HEK293 (cell line): ENCODE measurements at regions not wholly inside any gene's neighbourhood (a gene's known extent, or its start where the extent isn't known, plus 50 kb on each side); places are given as distances from the start of the nearest gene placed in this dataset.

Experiments
- CTCF ChIA-PET: fragments of 350-600 bp; formaldehyde crosslinking; extraction: SDS; loops from one replicate; lab custom pipeline; 2021; ENCODE audit warnings: antibody characterized with exemption; lab: Yijun Ruan, JAX
- POLR2A ChIA-PET: fragments of 300-600 bp; formaldehyde crosslinking; extraction: SDS; loops from one replicate; lab custom pipeline; 2020; ENCODE audit warnings: antibody characterized with exemption, inconsistent platforms; lab: Yijun Ruan, JAX
- H3K27ac ChIP-seq: fragments of 200-500 bp; sonication (Bioruptor generic); 2 replicates; pipeline ENCODE4 v1.5.1; 2014; ENCODE audit warnings: low read depth, low read length, control low read depth, inconsistent platforms; ENCODE audit errors: extremely low read depth
- H3K36me3 ChIP-seq, 2 experiments: fragments of 200-500 bp in 1 of 2; sonication (Bioruptor generic) in 1 of 2; 1 replicate in 1 of 2; 2 replicates in 1 of 2; pipeline ENCODE4 v1.5.1; 2014 to 2017; ENCODE audit warnings: inconsistent platforms in 2 of 2, low read length in 2 of 2; ENCODE audit not compliant: control insufficient read depth in 2 of 2, insufficient read depth in 1 of 2
- H3K4me1 ChIP-seq: fragments of 200-500 bp; sonication (Bioruptor generic); 2 replicates; pipeline ENCODE4 v1.5.1; 2014; ENCODE audit warnings: mild to moderate bottlenecking, low read length, inconsistent platforms; ENCODE audit not compliant: control insufficient read depth, insufficient read depth
- H3K4me3 ChIP-seq: 2 replicates; pipeline ENCODE4 v1.5.1; 2011; ENCODE audit warnings: low read depth, mild to moderate bottlenecking, control low read depth, low read length, moderate library complexity
- H3K9me3 ChIP-seq: fragments of 200-500 bp; sonication (Bioruptor generic); 2 replicates; pipeline ENCODE4 v1.5.1; 2014; ENCODE audit warnings: low read depth, low read length, inconsistent platforms; ENCODE audit not compliant: control insufficient read depth, insufficient read depth
- BCL6B ChIP-seq: fragments of 450-650 bp; formaldehyde crosslinking; IDR thresholded peaks from 2 replicates; pipeline ENCODE4 v1.5.1; 2017; ENCODE audit warnings: missing biosample characterization, missing genetic modification characterization
- ELK4 ChIP-seq: IDR thresholded peaks from 2 replicates; pipeline ENCODE4 v1.6.1; 2011; ENCODE audit warnings: mild to moderate bottlenecking, low read depth, low read length, borderline replicate concordance
- GLI2 ChIP-seq: fragments of 450-650 bp; formaldehyde crosslinking; IDR thresholded peaks from 2 replicates; pipeline ENCODE4; 2017; ENCODE audit warnings: missing biosample characterization, missing genetic modification characterization, low read depth, borderline replicate concordance
- GLIS2 ChIP-seq: fragments of 450-650 bp; formaldehyde crosslinking; IDR thresholded peaks from 2 replicates; pipeline ENCODE4 v1.5.1; 2016; ENCODE audit warnings: missing biosample characterization, missing genetic modification characterization
- IKZF3 ChIP-seq: fragments of 450-650 bp; IDR thresholded peaks from 2 replicates; pipeline ENCODE4 v1.5.0; 2018; ENCODE audit warnings: missing biosample characterization, mild to moderate bottlenecking, missing genetic modification characterization, moderate library complexity
- PATZ1 ChIP-seq: fragments of 450-650 bp; formaldehyde crosslinking; IDR thresholded peaks from 2 replicates; pipeline ENCODE4 v1.5.1; 2016; ENCODE audit warnings: missing biosample characterization, missing genetic modification characterization
- SP7 ChIP-seq: fragments of 450-650 bp; formaldehyde crosslinking; IDR thresholded peaks from 2 replicates; pipeline ENCODE4 v1.5.1; 2016; ENCODE audit warnings: missing biosample characterization, missing genetic modification characterization
- TRIM28 ChIP-seq: IDR thresholded peaks from 2 replicates; pipeline ENCODE4 v1.6.1; 2011; ENCODE audit warnings: low read length, control low read depth, borderline replicate concordance
- ZBTB17 ChIP-seq: fragments of 450-650 bp; formaldehyde crosslinking; IDR thresholded peaks from 2 replicates; pipeline ENCODE4 v1.5.1; 2016; ENCODE audit warnings: missing biosample characterization, missing genetic modification characterization
- ZBTB21 ChIP-seq: fragments of 450-650 bp; formaldehyde crosslinking; IDR thresholded peaks from 2 replicates; pipeline ENCODE4 v1.5.1; 2017; ENCODE audit warnings: missing biosample characterization, missing genetic modification characterization
- ZBTB8A ChIP-seq: fragments of 450-650 bp; formaldehyde crosslinking; IDR thresholded peaks from 2 replicates; pipeline ENCODE4 v1.5.1; 2016; ENCODE audit warnings: missing biosample characterization, missing genetic modification characterization
- ZEB2 ChIP-seq: fragments of 450-650 bp; formaldehyde crosslinking; IDR thresholded peaks from 2 replicates; pipeline ENCODE4 v1.5.1; 2016; ENCODE audit warnings: missing biosample characterization, missing genetic modification characterization
- ZNF132 ChIP-seq: fragments of 450-650 bp; formaldehyde crosslinking; IDR thresholded peaks from 2 replicates; pipeline ENCODE4 v1.5.1; 2017; ENCODE audit warnings: missing biosample characterization, missing genetic modification characterization, borderline replicate concordance
- ZNF140 ChIP-seq: fragments of 450-650 bp; formaldehyde crosslinking; IDR thresholded peaks from 2 replicates; pipeline ENCODE4 v1.5.1; 2016; ENCODE audit warnings: missing biosample characterization, missing genetic modification characterization
- ZNF16 ChIP-seq: fragments of 450-650 bp; formaldehyde crosslinking; IDR thresholded peaks from 2 replicates; pipeline ENCODE4 v1.5.1; 2016; ENCODE audit warnings: low read depth, missing biosample characterization, missing genetic modification characterization
- ZNF18 ChIP-seq: fragments of 450-650 bp; formaldehyde crosslinking; IDR thresholded peaks from 2 replicates; pipeline ENCODE4 v1.5.1; 2016; ENCODE audit warnings: missing biosample characterization, missing genetic modification characterization
- ZNF350 ChIP-seq: fragments of 450-650 bp; formaldehyde crosslinking; IDR thresholded peaks from 2 replicates; pipeline ENCODE4 v1.5.0; 2017; ENCODE audit warnings: missing biosample characterization, mild to moderate bottlenecking, missing genetic modification characterization
- ZNF510 ChIP-seq: fragments of 450-650 bp; formaldehyde crosslinking; IDR thresholded peaks from 2 replicates; pipeline ENCODE4 v1.5.1; 2018; ENCODE audit warnings: mild to moderate bottlenecking, missing genetic modification characterization, missing biosample characterization; ENCODE audit not compliant: insufficient replicate concordance
- ZNF518A ChIP-seq: fragments of 450-650 bp; formaldehyde crosslinking; conservative IDR thresholded peaks from 2 replicates; pipeline ENCODE4 v1.5.1; 2016; ENCODE audit warnings: low read depth, missing biosample characterization, missing genetic modification characterization
- ZNF670 ChIP-seq: fragments of 450-650 bp; formaldehyde crosslinking; IDR thresholded peaks from 2 replicates; pipeline ENCODE4 v1.5.1; 2016; ENCODE audit warnings: missing biosample characterization, missing genetic modification characterization, low read depth
- ZNF707 ChIP-seq: fragments of 450-650 bp; formaldehyde crosslinking; IDR thresholded peaks from 2 replicates; pipeline ENCODE4 v1.5.1; 2016; ENCODE audit warnings: missing biosample characterization, missing genetic modification characterization
- ZNF747 ChIP-seq: fragments of 450-650 bp; formaldehyde crosslinking; IDR thresholded peaks from 2 replicates; pipeline ENCODE4 v1.5.1; 2016; ENCODE audit warnings: missing biosample characterization, missing genetic modification characterization
- ZSCAN18 ChIP-seq: fragments of 450-650 bp; formaldehyde crosslinking; IDR thresholded peaks from 2 replicates; pipeline ENCODE4 v1.5.1; 2016; ENCODE audit warnings: missing biosample characterization, missing genetic modification characterization
- ZSCAN23 ChIP-seq: fragments of 450-650 bp; formaldehyde crosslinking; IDR thresholded peaks from 2 replicates; pipeline ENCODE4 v1.5.1; 2016; ENCODE audit warnings: missing biosample characterization, missing genetic modification characterization

- CTCF ChIA-PET: no interaction called here
- H3K9me3 ChIP-seq: no peaks in the 10 kb centered on the region
- H3K4me1 ChIP-seq: no peaks in the 10 kb centered on the region
- H3K36me3 ChIP-seq: no peaks in the 10 kb centered on the region
- TF ChIP-seq ZSCAN23 (tag by site-specific recombination) (no peak), ZNF140 (tag by site-specific recombination) (no peak), IKZF3 (tag by site-specific recombination) (no peak), ZNF16 (tag by site-specific recombination) (no peak), ZNF132 (no peak), ZNF18 (no peak), ZNF707 (tag by site-specific recombination) (no peak), ZBTB21 (tag by site-specific recombination) (no peak), ZEB2 (tag by site-specific recombination) (no peak), GLI2 (tag by site-specific recombination) (no peak), ZNF510 (tag by site-specific recombination) (no peak), ZNF747 (tag by site-specific recombination) (no peak), ZSCAN18 (tag by site-specific recombination) (no peak), GLIS2 (tag by site-specific recombination) (no peak), TRIM28 (no peak), ZNF670 (no peak)
- TF ChIP-seq, all 188 proteins: peak for 0
- H3K4me3 ChIP-seq: no peak overlapping the region
- H3K27ac ChIP-seq: no peak overlapping the region
- POLR2A ChIA-PET: no interaction called here
Observed at GRCh38 chr1:101392552-101392951, 155.7 kb downstream of the S1PR1 start.

GRCh38 chr1:101394041-101394440, 157.2 kb downstream of the S1PR1 start:
- ChIA-PET POLR2A (no interaction called here), CTCF (interaction anchor here (0.6 kb wide), 1 partner anchor 37 kb away, joined by 5 read pairs; no protein-coding TSS in a partner anchor)
- no peaks in the 10 kb centered on the region for H3K9me3 ChIP-seq
- H3K27ac ChIP-seq: no peak overlapping the region
- no peak overlapping the region for H3K4me3 ChIP-seq
- no peaks in the 10 kb centered on the region for H3K36me3 ChIP-seq
- H3K4me1 ChIP-seq: no peaks in the 10 kb centered on the region
- TF ChIP-seq ZBTB17 (no peak), PATZ1 (no peak), BCL6B (no peak), ELK4 (no peak), ZBTB8A (tag by site-specific recombination) (no peak), SP7 (no peak), ZNF518A (tag by site-specific recombination) (no peak), ZNF350 (tag by site-specific recombination) (no peak)
